ENCODE measurements at regions not wholly inside any gene's neighbourhood (a gene's known extent, or its start where the extent isn't known, plus 50 kb on each side); places are given as distances from the start of the nearest gene placed in this dataset.
A peak's percentile ranks its signal among the peaks of the same experiment; 100 is the strongest.

- DNase-seq (ENCODE audit: insufficient read length, low spot score): no peak
- no peak for FAIRE-seq
These were observed 297.9 kb downstream of the OTOL1 start for GRCh38 chr3:161794551-161794950.

- DNase-seq (ENCODE audit: insufficient read length, low spot score) (no peak), FAIRE-seq (no peak)
These were observed 299.7 kb downstream of the OTOL1 start for GRCh38 chr3:161796312-161796711.

- FAIRE-seq (no peak), DNase-seq (ENCODE audit: insufficient read length, low spot score) (no peak)
These were observed 300.2 kb downstream of the OTOL1 start for GRCh38 chr3:161796780-161797179.

- FAIRE-seq (no peak), DNase-seq (ENCODE audit: insufficient read length, low spot score) (no peak)
These were observed 301.4 kb downstream of the OTOL1 start for GRCh38 chr3:161798016-161798415.

GRCh38 chr3:161800985-161801559 is 304.5 kb downstream of the OTOL1 start:
- no peak for DNase-seq (ENCODE audit: insufficient read length, low spot score)
- FAIRE-seq: no peak

GRCh38 chr3:161818106-161818505 is 321.5 kb downstream of the OTOL1 start:
- DNase-seq (ENCODE audit: insufficient read length, low spot score): no peak

GRCh38 chr3:161821591-161821990 is 325.0 kb downstream of the OTOL1 start:
- no peak for DNase-seq (ENCODE audit: insufficient read length, low spot score)
- no peak for FAIRE-seq

More at GRCh38 chr3:161818106-161818505, 321.5 kb downstream of the OTOL1 start:
- no peak for FAIRE-seq

GRCh38 chr3:161822291-161822690 is 325.7 kb downstream of the OTOL1 start:
- FAIRE-seq: no peak
- no peak for DNase-seq (ENCODE audit: insufficient read length, low spot score)

- DNase-seq (ENCODE audit: insufficient read length, low spot score): no peak
- FAIRE-seq: no peak
These were observed 327.3 kb downstream of the OTOL1 start for GRCh38 chr3:161823910-161824309.

GRCh38 chr3:161838021-161838420 is 341.4 kb downstream of the OTOL1 start:
- FAIRE-seq: no peak
- no peak for DNase-seq (ENCODE audit: insufficient read length, low spot score)

GRCh38 chr3:161848376-161848775 is 351.8 kb downstream of the OTOL1 start:
- no peak for FAIRE-seq
- DNase-seq (ENCODE audit: insufficient read length, low spot score): no peak

GRCh38 chr3:161851941-161852566 is 355.4 kb downstream of the OTOL1 start:
- DNase-seq (ENCODE audit: insufficient read length, low spot score) (peak; percentile 4), FAIRE-seq (peak; percentile 91)

GRCh38 chr3:161852744-161853143 is 356.1 kb downstream of the OTOL1 start:
- FAIRE-seq: no peak
- no peak for DNase-seq (ENCODE audit: insufficient read length, low spot score)

- no peak for FAIRE-seq
- no peak for DNase-seq (ENCODE audit: insufficient read length, low spot score)
These were observed 357.7 kb downstream of the OTOL1 start for GRCh38 chr3:161854232-161854771.

- FAIRE-seq: no peak
These were observed 362.4 kb downstream of the OTOL1 start for GRCh38 chr3:161859057-161859456.

GRCh38 chr3:161859865-161860450 is 363.4 kb downstream of the OTOL1 start:
- no peak for DNase-seq (ENCODE audit: insufficient read length, low spot score)

More at GRCh38 chr3:161859057-161859456, 362.4 kb downstream of the OTOL1 start:
- no peak for DNase-seq (ENCODE audit: insufficient read length, low spot score)

GRCh38 chr3:161863775-161864174 is 367.2 kb downstream of the OTOL1 start:
- no peak for FAIRE-seq
- DNase-seq (ENCODE audit: insufficient read length, low spot score): no peak

More at GRCh38 chr3:161859865-161860450, 363.4 kb downstream of the OTOL1 start:
- no peak for FAIRE-seq

- no peak for DNase-seq (ENCODE audit: insufficient read length, low spot score)
- no peak for FAIRE-seq
These were observed 369.6 kb downstream of the OTOL1 start for GRCh38 chr3:161866176-161866575.

- no peak for DNase-seq (ENCODE audit: insufficient read length, low spot score)
- FAIRE-seq: no peak
These were observed 378.9 kb downstream of the OTOL1 start for GRCh38 chr3:161875483-161875882.

GRCh38 chr3:161879470-161879869 is 382.9 kb downstream of the OTOL1 start:
- FAIRE-seq (no peak), DNase-seq (ENCODE audit: insufficient read length, low spot score) (no peak)

GRCh38 chr3:161884830-161885229 is 388.2 kb downstream of the OTOL1 start:
- DNase-seq (ENCODE audit: insufficient read length, low spot score) (no peak), FAIRE-seq (no peak)

GRCh38 chr3:161890147-161890625 is 393.6 kb downstream of the OTOL1 start:
- DNase-seq (ENCODE audit: insufficient read length, low spot score): no peak
- no peak for FAIRE-seq
